ENCODE measurements at regions not wholly inside any gene's neighbourhood (a gene's known extent, or its start where the extent isn't known, plus 50 kb on each side); places are given as distances from the start of the nearest gene placed in this dataset.

- H3K9me3 ChIP-seq, result no peaks in the 10 kb centered on the region
- no peaks in the 10 kb centered on the region for H3K36me3 ChIP-seq
- H3K27ac ChIP-seq, result peak overlapping the region; percentile 82 to 94
- TF ChIP-seq, protein P1, sequence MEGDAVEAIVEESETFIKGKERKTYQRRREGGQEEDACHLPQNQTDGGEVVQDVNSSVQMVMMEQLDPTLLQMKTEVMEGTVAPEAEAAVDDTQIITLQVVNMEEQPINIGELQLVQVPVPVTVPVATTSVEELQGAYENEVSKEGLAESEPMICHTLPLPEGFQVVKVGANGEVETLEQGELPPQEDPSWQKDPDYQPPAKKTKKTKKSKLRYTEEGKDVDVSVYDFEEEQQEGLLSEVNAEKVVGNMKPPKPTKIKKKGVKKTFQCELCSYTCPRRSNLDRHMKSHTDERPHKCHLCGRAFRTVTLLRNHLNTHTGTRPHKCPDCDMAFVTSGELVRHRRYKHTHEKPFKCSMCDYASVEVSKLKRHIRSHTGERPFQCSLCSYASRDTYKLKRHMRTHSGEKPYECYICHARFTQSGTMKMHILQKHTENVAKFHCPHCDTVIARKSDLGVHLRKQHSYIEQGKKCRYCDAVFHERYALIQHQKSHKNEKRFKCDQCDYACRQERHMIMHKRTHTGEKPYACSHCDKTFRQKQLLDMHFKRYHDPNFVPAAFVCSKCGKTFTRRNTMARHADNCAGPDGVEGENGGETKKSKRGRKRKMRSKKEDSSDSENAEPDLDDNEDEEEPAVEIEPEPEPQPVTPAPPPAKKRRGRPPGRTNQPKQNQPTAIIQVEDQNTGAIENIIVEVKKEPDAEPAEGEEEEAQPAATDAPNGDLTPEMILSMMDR (IDR thresholded peaks at IDR 0.05), result no peak
- H3K27me3 ChIP-seq, result no peaks in the 10 kb centered on the region
- peak overlapping the region; percentile 25 to 49 for H3K4me3 ChIP-seq
- DNase-seq (ENCODE audit: low spot score), result no peak
- peaks cover 0 to 17% of the 10 kb centered on the region in 2 donors for H3K4me1 ChIP-seq
These were observed 386.9 kb downstream of the FIGN start for GRCh38 chr2:163348857-163349380.

DNA sequence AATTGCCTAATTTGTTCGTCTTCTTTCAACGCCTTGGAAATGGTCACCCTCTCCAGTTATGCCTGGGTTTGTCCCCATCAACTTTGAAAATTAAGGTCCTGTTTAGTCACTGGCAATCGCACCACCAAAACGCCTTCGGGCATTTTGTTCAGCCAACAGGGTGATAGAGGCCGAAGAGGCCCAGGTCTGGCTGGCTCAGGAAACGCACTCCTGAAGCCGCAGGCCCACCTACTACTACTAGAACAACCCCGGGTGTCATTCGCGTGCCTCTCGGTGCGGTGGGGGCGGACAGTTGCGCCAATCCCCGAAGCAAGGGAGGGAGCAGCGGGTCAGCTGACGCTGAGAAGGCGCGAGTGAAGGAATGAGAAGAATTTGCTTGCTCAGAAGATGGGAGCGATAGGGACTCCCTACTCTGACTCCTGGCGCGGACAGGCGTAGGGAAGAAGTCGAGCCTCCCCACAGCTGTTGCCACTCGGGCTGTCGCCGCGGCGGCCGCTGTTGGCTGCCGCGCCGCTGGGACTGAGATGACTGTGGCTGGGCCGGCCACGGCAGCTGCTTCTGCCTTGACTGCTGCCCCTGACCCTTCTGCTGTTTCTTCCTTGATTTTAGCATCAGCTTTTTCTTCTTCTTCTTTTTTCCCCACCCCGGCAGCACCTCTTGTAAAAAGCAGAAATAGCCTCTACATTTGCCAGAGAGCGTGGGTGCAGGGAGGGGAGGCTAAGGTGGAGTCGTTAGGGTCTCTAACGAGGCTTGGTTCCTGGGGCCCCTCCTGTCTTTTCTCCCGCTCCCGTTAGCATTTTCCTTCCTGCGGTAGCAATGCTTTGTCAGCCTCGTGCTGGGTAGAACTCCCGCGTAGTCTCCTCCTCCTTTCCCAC lies 387.6 kb downstream of the FIGN start:
- no peaks in the 10 kb centered on the region for H3K27me3 ChIP-seq
- TF ChIP-seq, protein P1 (IDR thresholded peaks at IDR 0.05), result peak in 1 of 2 donors; percentile 17
- DNase-seq (ENCODE audit: low spot score), result peak; percentile 91

DNA sequence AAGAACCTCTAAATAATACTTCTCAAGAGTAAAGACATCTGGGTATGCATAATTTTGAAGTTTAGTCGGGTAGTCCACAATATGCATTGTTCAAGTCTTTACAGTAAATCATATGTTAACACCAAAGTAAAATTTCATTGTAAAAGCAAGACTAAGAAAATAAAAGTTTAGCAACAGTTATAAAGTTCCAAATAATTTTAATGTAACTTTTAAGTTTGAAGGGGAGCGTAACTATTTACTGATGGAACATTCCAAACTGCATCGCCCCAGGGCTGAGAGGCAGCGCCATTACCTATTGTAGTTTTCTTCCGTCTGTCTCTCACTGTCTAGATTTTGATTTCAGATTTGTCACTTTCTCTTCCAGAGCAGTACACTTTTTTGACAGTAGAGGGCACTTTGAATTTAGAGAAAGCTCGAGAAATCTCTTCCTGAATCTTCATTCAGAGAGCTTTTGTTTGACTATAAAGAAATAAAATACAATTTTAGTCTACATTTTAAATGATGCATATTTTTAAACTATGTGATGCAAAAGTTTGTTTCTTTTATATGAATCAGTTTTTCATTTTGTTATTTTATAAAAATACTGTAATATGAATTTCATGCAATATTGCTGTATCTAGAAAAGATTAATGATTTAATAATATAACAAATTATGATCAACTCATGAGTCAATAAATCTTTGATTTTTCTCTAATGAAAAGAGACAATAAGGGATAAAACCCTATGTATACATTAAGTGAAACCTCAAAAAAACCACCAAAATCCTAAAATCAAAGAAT lies 389.8 kb downstream of the FIGN start:
- H3K4me3 ChIP-seq, result no peak overlapping the region
- DNase-seq (ENCODE audit: low spot score), result no peak
- H3K4me1 ChIP-seq, result peaks cover 0 to 17% of the 10 kb centered on the region in 2 donors
- TF ChIP-seq, protein P1 (IDR thresholded peaks at IDR 0.05), result peak; percentile 66 to 83
- no peaks in the 10 kb centered on the region for H3K9me3 ChIP-seq
- no peaks in the 10 kb centered on the region for H3K36me3 ChIP-seq
- no peak overlapping the region for H3K27ac ChIP-seq
- no peaks in the 10 kb centered on the region for H3K27me3 ChIP-seq

More for the DNA sequence above, 387.6 kb downstream of the FIGN start:
- Histone ChIP-seq H3K27ac (peak overlapping the region; percentile 82 to 94), H3K9me3 (no peaks in the 10 kb centered on the region), H3K36me3 (no peaks in the 10 kb centered on the region), H3K4me3 (peak overlapping the region; percentile 25 to 49), H3K4me1 (peaks cover 0 to 17% of the 10 kb centered on the region in 2 donors)

- H3K27me3 ChIP-seq, result no peaks in the 10 kb centered on the region
- peaks cover 0 to 7% of the 10 kb centered on the region in 2 donors for H3K4me1 ChIP-seq
- TF ChIP-seq, protein P1 (IDR thresholded peaks at IDR 0.05), result no peak
- H3K4me3 ChIP-seq, result no peak overlapping the region
- H3K27ac ChIP-seq, result no peak overlapping the region
- H3K9me3 ChIP-seq, result no peaks in the 10 kb centered on the region
- no peaks in the 10 kb centered on the region for H3K36me3 ChIP-seq
- DNase-seq (ENCODE audit: low spot score), result no peak
These were observed 392.5 kb downstream of the FIGN start for GRCh38 chr2:163343316-163343715.

- H3K27ac ChIP-seq, result no peak overlapping the region
- H3K4me3 ChIP-seq, result no peak overlapping the region
- H3K4me1 ChIP-seq, result no peaks in the 10 kb centered on the region
- H3K27me3 ChIP-seq, result no peaks in the 10 kb centered on the region
- DNase-seq (ENCODE audit: low spot score), result no peak
- TF ChIP-seq, protein P1 (IDR thresholded peaks at IDR 0.05), result no peak
- no peaks in the 10 kb centered on the region for H3K9me3 ChIP-seq
- H3K36me3 ChIP-seq, result no peaks in the 10 kb centered on the region
These were observed 394.4 kb downstream of the FIGN start for GRCh38 chr2:163341426-163341825.

Measured in right atrium auricular region (tissue), 2 donors.